ENCODE measurements at regions not wholly inside any gene's neighbourhood (a gene's known extent, or its start where the extent isn't known, plus 50 kb on each side); places are given as distances from the start of the nearest gene placed in this dataset.
"Not testable (repeated sequence)": the region's sequence is repeated elsewhere in the genome, so short reads cannot be mapped to it uniquely, and the experiment has no call there.

- H3K27ac ChIP-seq (ENCODE audit: low read length): no peak overlapping the region
- no peaks in the 10 kb centered on the region for H3K27me3 ChIP-seq (ENCODE audit: insufficient read depth, low read length, poor library complexity)
- H3K4me2 ChIP-seq (ENCODE audit: insufficient read depth, low read length): no peak overlapping the region
- ATAC-seq (ENCODE audit: insufficient read depth, low read depth): no peak
- no peaks in the 10 kb centered on the region for H3K36me3 ChIP-seq (ENCODE audit: insufficient read depth, low read length)
- TF ChIP-seq CTCF (IDR thresholded peaks at IDR 0.05; ENCODE audit: borderline replicate concordance, extremely low read depth, low read length, poor library complexity, severe bottlenecking): no peak
- TF ChIP-seq EZH2 (IDR thresholded peaks at IDR 0.05; ENCODE audit: borderline replicate concordance, low read depth, low read length, severe bottlenecking): no peak
- H3K4me3 ChIP-seq (ENCODE audit: low read depth in 1 of 2, low read length in 2 of 2): no peak overlapping the region
- H4K20me1 ChIP-seq (ENCODE audit: insufficient read depth, low read length): no peaks in the 10 kb centered on the region
- no peaks in the 10 kb centered on the region for H3K79me2 ChIP-seq (ENCODE audit: insufficient read depth, low read length)
- no peaks in the 10 kb centered on the region for H3K9me3 ChIP-seq (ENCODE audit: insufficient read depth, low read length, severe bottlenecking)
- no peak for DNase-seq
- no peak overlapping the region for H3K9ac ChIP-seq (ENCODE audit: low read depth, low read length)
- H2AFZ ChIP-seq (ENCODE audit: low read depth, low read length): no peak overlapping the region
- no peaks in the 10 kb centered on the region for H3K4me1 ChIP-seq (ENCODE audit: insufficient read depth, low read length)
These were observed 109.4 kb downstream of the DACT1 start for GRCh38 chr14:58747181-58747580.

DNA sequence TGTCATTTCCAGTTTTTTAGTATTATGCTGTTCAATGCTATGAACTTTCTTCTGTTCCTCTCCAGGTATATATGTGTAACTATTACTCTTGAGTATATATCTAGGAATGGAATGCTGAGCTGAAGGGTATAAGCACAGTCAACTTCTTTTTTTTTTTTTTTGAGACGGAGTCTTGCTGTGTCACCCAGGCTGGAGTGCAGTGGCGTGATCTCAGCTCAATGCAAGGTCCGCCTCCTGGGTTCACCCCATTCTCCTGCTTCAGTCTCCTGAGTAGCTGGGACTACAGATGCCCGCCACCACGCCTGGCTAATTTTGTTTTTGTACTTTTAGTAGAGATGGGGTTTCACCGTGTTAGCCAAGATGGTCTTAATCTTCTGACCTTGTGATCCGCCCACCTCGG lies 110.5 kb downstream of the DACT1 start:
- not testable (repeated sequence) for H3K36me3 ChIP-seq (ENCODE audit: insufficient read depth, low read length); H4K20me1 ChIP-seq (ENCODE audit: insufficient read depth, low read length); H3K4me2 ChIP-seq (ENCODE audit: insufficient read depth, low read length); H3K9ac ChIP-seq (ENCODE audit: low read depth, low read length); H3K4me3 ChIP-seq (ENCODE audit: low read depth in 1 of 2, low read length in 2 of 2); H3K27ac ChIP-seq (ENCODE audit: low read length); H2AFZ ChIP-seq (ENCODE audit: low read depth, low read length); ATAC-seq (ENCODE audit: insufficient read depth, low read depth); H3K9me3 ChIP-seq (ENCODE audit: insufficient read depth, low read length, severe bottlenecking); DNase-seq; H3K27me3 ChIP-seq (ENCODE audit: insufficient read depth, low read length, poor library complexity); H3K4me1 ChIP-seq (ENCODE audit: insufficient read depth, low read length); H3K79me2 ChIP-seq (ENCODE audit: insufficient read depth, low read length)

DNA sequence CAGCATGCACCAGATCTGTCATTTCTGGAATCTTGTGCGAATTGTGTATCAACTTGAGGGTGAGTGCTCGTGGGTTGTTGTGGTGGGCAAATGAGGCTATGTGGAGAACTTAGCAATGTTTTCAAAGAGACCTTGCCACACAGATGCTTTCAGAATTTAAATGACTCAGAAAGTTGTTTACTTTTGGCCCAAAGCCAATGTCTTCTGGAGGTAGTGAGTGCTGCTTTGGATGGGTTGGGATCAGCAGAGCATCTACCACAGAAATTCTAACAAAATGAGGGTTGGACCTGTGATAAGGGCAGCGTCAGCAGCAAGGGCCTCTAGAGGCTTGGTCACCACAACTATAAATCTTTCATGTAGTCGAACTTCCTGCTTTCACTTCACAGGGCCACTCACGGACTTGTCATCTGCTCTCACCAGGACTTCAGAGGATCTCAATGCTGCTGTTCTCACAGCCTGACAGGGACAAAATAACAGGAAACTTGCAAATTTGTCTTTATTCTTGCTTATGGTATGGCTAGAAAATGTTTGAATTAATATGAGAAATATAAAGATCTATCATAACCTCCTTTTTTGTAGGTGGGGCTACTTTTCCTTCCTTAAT lies 111.4 kb downstream of the DACT1 start:
- Histone ChIP-seq H3K27ac (ENCODE audit: low read length) (no peak overlapping the region), H3K79me2 (ENCODE audit: insufficient read depth, low read length) (no peaks in the 10 kb centered on the region), H3K9me3 (ENCODE audit: insufficient read depth, low read length, severe bottlenecking) (no peaks in the 10 kb centered on the region), H3K4me2 (ENCODE audit: insufficient read depth, low read length) (no peak overlapping the region), H4K20me1 (ENCODE audit: insufficient read depth, low read length) (no peaks in the 10 kb centered on the region), H3K4me1 (ENCODE audit: insufficient read depth, low read length) (no peaks in the 10 kb centered on the region), H3K36me3 (ENCODE audit: insufficient read depth, low read length) (no peaks in the 10 kb centered on the region), H3K27me3 (ENCODE audit: insufficient read depth, low read length, poor library complexity) (no peaks in the 10 kb centered on the region), H3K9ac (ENCODE audit: low read depth, low read length) (no peak overlapping the region), H3K4me3 (ENCODE audit: low read depth in 1 of 2, low read length in 2 of 2) (no peak overlapping the region), H2AFZ (ENCODE audit: low read depth, low read length) (no peak overlapping the region)
- ATAC-seq (ENCODE audit: insufficient read depth, low read depth) (peak; percentile 47; the same call in 2 of the 3 replicates), DNase-seq (no peak)
- TF ChIP-seq EZH2 (IDR thresholded peaks at IDR 0.05; ENCODE audit: borderline replicate concordance, low read depth, low read length, severe bottlenecking) (no peak), CTCF (IDR thresholded peaks at IDR 0.05; ENCODE audit: borderline replicate concordance, extremely low read depth, low read length, poor library complexity, severe bottlenecking) (no peak)

DNA sequence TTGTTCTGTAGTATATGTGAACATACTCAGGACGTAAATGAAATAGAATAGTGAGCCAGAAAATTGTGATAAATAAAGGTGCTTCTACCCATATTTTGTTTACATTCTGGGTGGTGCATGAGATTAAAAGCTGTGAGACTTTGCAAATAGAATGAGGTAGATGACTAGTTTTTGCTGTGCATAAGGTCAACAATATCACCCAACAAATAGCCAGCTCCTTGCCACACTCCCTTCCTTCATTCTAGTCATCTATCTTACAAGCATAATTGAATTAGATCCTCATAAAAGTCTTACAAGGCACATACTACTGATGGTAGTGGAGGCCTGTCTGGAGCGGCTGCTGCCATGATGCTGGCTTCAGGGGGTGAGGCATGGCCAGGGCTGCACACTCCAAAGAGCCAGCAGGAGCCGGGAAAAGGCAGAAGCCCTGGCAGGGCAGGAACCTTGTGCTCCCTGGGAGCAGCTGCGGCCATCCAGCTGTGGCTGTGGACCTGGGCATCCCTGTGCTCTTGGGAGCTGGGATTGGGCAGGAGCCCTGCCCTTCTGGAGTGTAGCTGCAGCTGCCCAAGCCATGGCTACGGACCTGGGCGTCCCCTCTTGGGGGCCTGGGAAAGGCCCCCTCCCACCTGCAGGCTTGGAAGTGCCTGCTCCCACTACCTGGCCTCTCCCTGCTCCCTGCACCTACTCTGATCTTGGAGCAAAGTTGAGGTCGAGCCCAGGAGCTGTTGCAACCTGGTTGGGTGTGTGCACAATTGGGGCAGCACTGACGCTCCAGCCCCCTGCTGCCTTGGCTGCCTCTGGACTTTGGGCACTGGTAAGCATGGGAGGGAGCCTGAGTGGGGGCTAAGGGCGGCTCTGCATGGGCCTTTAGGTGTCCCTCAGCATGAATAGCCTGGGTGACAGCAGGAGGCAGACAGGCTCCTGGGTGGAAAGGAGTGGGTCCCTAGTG lies 112.8 kb downstream of the DACT1 start:
- DNase-seq: no peak
- no peak overlapping the region for H2AFZ ChIP-seq (ENCODE audit: low read depth, low read length)

More for the DNA sequence above, 112.8 kb downstream of the DACT1 start:
- no peak for ATAC-seq (ENCODE audit: insufficient read depth, low read depth)
- no peak overlapping the region for H3K9ac ChIP-seq (ENCODE audit: low read depth, low read length)
- H3K27ac ChIP-seq (ENCODE audit: low read length): no peak overlapping the region
- no peaks in the 10 kb centered on the region for H3K9me3 ChIP-seq (ENCODE audit: insufficient read depth, low read length, severe bottlenecking)
- TF ChIP-seq CTCF (IDR thresholded peaks at IDR 0.05; ENCODE audit: borderline replicate concordance, extremely low read depth, low read length, poor library complexity, severe bottlenecking) (no peak), EZH2 (IDR thresholded peaks at IDR 0.05; ENCODE audit: borderline replicate concordance, low read depth, low read length, severe bottlenecking) (no peak)
- H3K36me3 ChIP-seq (ENCODE audit: insufficient read depth, low read length): no peaks in the 10 kb centered on the region
- no peaks in the 10 kb centered on the region for H3K27me3 ChIP-seq (ENCODE audit: insufficient read depth, low read length, poor library complexity)
- no peaks in the 10 kb centered on the region for H4K20me1 ChIP-seq (ENCODE audit: insufficient read depth, low read length)
- no peaks in the 10 kb centered on the region for H3K4me1 ChIP-seq (ENCODE audit: insufficient read depth, low read length)
- no peak overlapping the region for H3K4me3 ChIP-seq (ENCODE audit: low read depth in 1 of 2, low read length in 2 of 2)
- H3K79me2 ChIP-seq (ENCODE audit: insufficient read depth, low read length): no peaks in the 10 kb centered on the region
- no peak overlapping the region for H3K4me2 ChIP-seq (ENCODE audit: insufficient read depth, low read length)

Measured in DND-41 (cell line).